ENCODE measurements at regions not wholly inside any gene's neighbourhood (a gene's known extent, or its start where the extent isn't known, plus 50 kb on each side); places are given as distances from the start of the nearest gene placed in this dataset.

GRCh38 chr10:85060944-85061343 lies 732.6 kb downstream of the CCSER2 start:
- no peak overlapping the region for H3K4me3 ChIP-seq
- TF ChIP-seq CTCF (IDR thresholded peaks at IDR 0.05) = no peak
- no peak overlapping the region for H3K27ac ChIP-seq
- no peaks in the 10 kb centered on the region for H3K4me1 ChIP-seq
- no peaks in the 10 kb centered on the region for H3K36me3 ChIP-seq
- DNase-seq (ENCODE audit: low spot score) = no peak
- H3K9me3 ChIP-seq = peaks cover 0 to 23% of the 10 kb centered on the region in 2 donors
- no peaks in the 10 kb centered on the region for H3K27me3 ChIP-seq

GRCh38 chr10:85061401-85061800 lies 733.0 kb downstream of the CCSER2 start:
- Histone ChIP-seq H3K4me3 (no peak overlapping the region), H3K4me1 (no peaks in the 10 kb centered on the region), H3K36me3 (no peaks in the 10 kb centered on the region), H3K9me3 (peaks cover 0 to 19% of the 10 kb centered on the region in 2 donors), H3K27ac (no peak overlapping the region), H3K27me3 (no peaks in the 10 kb centered on the region)
- TF ChIP-seq CTCF (IDR thresholded peaks at IDR 0.05) = no peak
- DNase-seq (ENCODE audit: low spot score) = no peak

GRCh38 chr10:85067955-85068354 lies 739.6 kb downstream of the CCSER2 start:
- TF ChIP-seq CTCF (IDR thresholded peaks at IDR 0.05) = no peak
- no peaks in the 10 kb centered on the region for H3K4me1 ChIP-seq
- H3K27ac ChIP-seq = no peak overlapping the region
- peaks cover 0 to 21% of the 10 kb centered on the region in 2 donors for H3K9me3 ChIP-seq
- no peaks in the 10 kb centered on the region for H3K36me3 ChIP-seq
- DNase-seq (ENCODE audit: low spot score) = no peak
- no peaks in the 10 kb centered on the region for H3K27me3 ChIP-seq
- no peak overlapping the region for H3K4me3 ChIP-seq

GRCh38 chr10:85080934-85081333 lies 752.5 kb downstream of the CCSER2 start:
- no peak for DNase-seq (ENCODE audit: low spot score)
- no peaks in the 10 kb centered on the region for H3K36me3 ChIP-seq
- no peaks in the 10 kb centered on the region for H3K9me3 ChIP-seq
- H3K27ac ChIP-seq = no peak overlapping the region
- no peak overlapping the region for H3K4me3 ChIP-seq
- H3K4me1 ChIP-seq = no peaks in the 10 kb centered on the region
- TF ChIP-seq CTCF (IDR thresholded peaks at IDR 0.05) = no peak
- H3K27me3 ChIP-seq = no peaks in the 10 kb centered on the region

- H3K9me3 ChIP-seq = no peaks in the 10 kb centered on the region
- no peak for TF ChIP-seq CTCF (IDR thresholded peaks at IDR 0.05)
- H3K4me1 ChIP-seq = no peaks in the 10 kb centered on the region
- no peak overlapping the region for H3K27ac ChIP-seq
- no peaks in the 10 kb centered on the region for H3K36me3 ChIP-seq
- H3K4me3 ChIP-seq = no peak overlapping the region
- no peaks in the 10 kb centered on the region for H3K27me3 ChIP-seq
- no peak for DNase-seq (ENCODE audit: low spot score)
Observed at GRCh38 chr10:85098835-85099521, 770.6 kb downstream of the CCSER2 start.

- Histone ChIP-seq H3K9me3 (no peaks in the 10 kb centered on the region), H3K27ac (no peak overlapping the region), H3K27me3 (no peaks in the 10 kb centered on the region), H3K4me1 (no peaks in the 10 kb centered on the region), H3K36me3 (no peaks in the 10 kb centered on the region), H3K4me3 (no peak overlapping the region)
- TF ChIP-seq CTCF (IDR thresholded peaks at IDR 0.05) = no peak
- DNase-seq (ENCODE audit: low spot score) = no peak
Observed at GRCh38 chr10:85100495-85100894, 772.1 kb downstream of the CCSER2 start.

Data from right atrium auricular region (tissue), 2 donors.